ENCODE measurements at regions not wholly inside any gene's neighbourhood (a gene's known extent, or its start where the extent isn't known, plus 50 kb on each side); places are given as distances from the start of the nearest gene placed in this dataset.
"Not testable (repeated sequence)": the region's sequence is repeated elsewhere in the genome, so short reads cannot be mapped to it uniquely, and the experiment has no call there.

DNA sequence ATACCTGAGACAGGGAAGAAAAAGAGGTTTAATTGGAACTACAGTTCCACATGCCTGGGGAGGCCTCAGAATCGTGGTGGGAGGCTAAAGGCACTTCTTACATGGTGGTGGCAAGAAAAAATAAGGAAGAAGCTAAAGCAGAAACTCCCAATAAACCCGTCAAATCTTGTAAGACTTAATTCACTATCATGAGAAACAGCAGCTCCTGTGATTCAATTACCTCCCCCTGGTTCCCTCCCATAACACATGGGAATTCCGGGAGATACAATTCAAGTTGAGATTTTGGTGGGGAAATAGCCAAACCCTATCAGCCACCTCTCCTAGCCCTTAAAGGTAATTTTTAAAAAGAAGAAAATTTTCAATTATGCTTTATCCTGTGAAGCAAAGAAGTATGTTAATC, 728.8 kb downstream of the RNF144A start:
- DNase-seq (ENCODE audit: low spot score) = no peak

DNA sequence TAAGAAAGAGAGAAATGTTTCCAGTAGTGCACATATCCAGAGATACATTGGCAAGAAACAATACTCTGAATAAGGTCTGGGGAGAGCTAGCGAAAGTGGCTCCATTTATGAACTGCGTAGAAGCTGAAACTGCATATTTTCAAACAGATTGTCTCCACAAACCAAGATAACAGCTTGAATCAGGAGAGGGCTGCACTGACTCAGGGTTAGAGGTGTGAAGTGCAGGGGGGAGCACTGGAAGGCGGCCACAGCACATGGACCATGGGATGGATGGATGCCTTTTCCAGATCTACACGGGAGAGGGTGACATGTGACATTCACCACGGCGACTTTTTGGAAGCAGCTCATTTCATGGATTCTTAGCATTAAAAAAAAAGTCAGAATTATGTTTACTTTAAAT, 729.4 kb downstream of the RNF144A start:
- DNase-seq (ENCODE audit: low spot score) = no peak

DNA sequence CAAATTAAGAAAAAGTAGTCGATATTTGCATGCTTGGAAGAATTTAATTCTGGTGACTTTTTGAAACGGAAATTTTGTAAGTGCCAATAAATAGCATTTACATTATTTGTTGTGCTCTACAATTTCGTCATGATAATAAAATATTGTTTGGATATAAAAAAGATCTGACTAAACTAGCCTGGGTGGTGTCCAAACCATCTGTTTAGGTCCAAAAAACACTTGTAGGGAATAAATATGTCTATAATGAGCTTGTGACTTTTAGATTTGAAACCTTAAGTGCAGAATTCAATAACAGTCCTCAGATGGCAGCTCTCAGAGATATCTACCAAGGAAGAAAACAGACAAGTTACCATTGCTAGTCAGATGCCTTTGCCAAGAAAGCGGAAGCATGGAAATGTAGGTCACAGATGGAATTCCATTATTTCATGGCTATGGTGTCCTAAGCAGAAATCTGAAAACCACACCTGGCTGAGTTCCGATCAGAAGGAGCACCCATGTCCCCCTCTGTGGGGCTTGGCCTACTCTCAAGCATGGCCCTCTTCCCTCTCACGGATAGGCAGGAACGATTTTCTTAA, 731.1 kb downstream of the RNF144A start:
- DNase-seq (ENCODE audit: low spot score) = no peak

DNA sequence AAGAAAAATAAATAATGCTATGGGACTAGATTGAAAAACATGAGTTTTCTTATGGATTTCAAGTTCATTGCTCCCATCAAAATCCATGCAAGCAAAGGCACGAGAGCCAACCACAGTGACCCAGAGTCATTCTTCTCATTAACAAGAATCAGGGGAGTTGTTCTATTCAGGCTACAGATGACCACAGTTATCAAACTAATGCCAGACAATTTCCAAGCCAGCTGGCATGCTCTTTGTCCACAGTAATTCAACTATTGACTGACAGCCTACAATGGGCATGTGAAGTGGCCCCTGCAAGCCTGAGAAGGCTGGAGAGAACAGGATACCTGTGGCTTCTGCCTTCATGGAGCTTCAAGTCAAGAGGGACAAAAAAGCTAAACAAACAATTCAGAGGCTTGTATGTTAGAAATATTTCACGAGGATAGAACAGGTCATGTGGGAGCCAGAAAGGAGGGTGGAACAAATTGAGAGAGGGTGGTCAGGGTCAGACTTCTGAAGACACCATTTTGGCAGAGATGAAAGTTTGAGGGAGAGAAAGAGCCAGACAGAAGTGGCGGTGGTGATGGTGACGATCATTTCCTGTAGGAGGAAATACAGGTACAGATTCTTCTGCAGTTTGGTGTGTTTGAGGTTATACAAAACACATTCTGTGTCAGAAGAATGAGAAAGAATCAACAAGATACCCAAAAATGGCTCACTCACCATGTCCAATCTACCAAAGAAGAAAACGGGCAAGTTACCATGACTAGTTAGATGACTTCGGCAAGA, 732.4 kb downstream of the RNF144A start:
- no peak for DNase-seq (ENCODE audit: low spot score)

DNA sequence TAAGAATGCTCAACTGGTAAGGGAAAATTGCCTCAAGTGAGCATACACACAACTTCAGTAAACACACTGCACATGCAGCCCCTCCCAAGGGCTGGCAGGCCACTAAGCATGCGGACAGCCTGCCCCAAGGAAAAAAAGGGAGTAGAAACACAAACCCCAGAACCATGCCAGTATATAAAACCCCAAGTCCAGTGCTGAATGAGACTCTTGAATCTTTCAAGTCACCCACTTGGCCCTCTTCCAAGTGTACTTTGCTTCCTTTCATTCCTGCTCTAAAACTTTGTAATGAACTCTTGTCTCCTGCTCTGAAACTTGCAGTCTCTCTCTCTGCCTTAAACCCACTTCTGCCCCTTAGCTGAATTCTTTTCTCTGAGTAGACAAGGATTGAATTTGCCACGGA, 736.4 kb downstream of the RNF144A start:
- DNase-seq (ENCODE audit: low spot score) = no peak

DNA sequence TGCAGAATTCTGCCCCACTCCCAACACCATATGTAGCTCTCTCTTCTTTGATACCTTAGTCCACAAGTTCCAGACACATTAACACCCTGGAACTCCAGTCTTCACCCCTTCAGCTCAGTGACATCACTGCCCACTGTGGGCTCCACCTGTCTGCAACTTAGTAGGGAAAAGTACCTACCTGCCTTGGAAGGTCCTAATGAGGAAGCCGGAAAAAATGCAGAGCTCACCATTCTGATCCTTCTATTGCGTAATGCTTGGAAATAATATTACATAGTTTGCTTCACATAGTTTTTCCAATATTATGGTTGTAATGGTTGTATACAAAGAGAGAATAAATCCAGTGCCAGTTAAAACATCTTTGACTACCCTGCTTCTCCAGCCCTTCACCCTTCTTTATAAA, 738.4 kb downstream of the RNF144A start:
- DNase-seq (ENCODE audit: low spot score) = no peak

DNA sequence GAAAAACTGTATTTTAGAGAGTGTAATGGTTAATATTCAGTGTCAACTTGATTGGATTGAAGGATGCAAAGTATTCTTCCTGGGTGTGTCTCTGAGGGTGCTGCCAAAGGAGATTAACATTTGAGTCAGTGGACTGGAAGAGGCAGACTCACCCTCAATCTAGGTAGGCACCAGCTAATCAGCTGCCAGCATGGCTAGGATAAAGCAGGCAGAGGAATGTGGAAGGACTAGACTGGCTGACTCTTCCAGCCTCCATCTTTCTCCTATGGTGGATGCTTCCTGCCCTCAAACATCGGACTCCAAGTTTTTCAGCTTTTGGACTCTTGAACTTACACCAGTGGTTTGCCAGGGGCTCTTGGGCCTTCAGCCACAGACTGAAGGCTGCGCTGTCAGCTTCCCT, 740.3 kb downstream of the RNF144A start:
- DNase-seq (ENCODE audit: low spot score) = not testable (repeated sequence)

DNA sequence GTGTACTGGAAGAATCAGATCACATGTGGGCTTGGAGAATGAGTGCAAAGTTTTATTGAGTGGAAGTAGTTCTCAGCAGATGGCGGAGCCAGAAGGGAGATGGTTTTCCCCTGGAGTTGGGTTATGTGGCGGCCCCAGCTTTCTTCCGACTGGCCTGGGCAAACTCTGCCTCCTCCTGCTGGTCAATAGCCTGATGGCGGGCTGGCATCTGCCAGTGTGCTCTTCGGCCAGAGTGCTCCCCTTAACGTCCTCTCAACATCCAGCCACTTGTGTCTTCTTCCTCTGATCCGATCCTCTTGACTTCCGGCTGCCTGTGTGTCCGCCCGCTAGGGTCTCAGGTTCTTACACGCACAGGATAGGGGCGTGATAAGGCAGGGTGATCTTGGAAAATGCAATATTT, 741.3 kb downstream of the RNF144A start:
- DNase-seq (ENCODE audit: low spot score) = no peak

DNA sequence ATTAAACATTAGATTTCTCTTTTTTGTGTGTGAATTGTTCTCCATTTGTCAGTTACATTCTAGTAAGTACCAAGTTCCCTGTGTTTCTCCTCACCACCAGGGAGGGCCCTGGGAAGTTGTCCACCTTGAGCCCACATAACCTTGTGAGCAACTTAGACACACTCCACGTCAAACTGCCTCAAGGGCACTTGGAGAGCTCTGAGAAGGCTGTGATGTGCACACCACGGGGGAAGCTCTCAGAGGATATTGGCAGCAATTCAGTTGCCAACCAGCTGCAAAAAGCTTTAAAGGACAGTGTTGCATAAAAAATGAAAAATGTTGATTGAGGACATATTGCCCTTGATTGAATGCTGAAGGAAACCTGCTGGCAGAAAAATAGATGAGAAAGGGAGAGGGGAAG, 743.6 kb downstream of the RNF144A start:
- no peak for DNase-seq (ENCODE audit: low spot score)

DNA sequence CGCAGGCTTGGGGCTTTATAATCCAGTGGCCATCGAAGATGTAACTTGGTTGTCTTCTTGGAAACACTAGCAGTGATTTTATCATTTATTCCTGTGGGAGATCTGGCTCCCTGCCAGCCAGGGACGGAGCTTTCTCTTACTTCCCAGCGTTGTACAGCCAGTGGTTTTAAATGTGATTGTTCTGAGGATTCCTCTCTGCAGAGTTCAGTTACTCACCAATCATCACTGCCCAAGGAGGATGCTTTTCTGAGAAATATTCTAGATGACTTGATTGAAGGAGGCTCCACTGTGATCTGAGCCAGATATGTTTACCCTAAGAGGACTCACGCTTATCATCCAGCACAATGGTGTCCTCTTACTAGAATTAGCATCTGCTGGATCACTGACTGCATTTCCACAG, 744.3 kb downstream of the RNF144A start:
- no peak for DNase-seq (ENCODE audit: low spot score)

DNA sequence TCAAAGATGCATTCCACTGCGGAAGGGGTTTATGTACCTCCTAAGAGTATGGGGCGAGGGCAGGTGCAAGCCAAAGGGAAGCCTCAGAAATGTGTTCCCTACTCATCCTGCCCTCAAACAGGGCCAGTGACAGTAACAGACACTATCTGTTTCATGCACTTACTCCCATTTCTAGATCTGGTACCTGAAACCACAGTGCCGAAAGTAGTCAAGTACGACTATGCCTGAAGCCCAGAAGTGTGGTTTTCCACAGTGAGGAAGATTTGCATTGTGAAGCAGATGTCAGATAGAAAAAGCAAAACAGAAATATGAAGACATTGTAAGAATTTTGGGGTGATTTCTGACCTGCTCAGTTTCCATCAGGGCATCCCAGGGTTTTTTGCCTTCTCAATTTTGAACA, 748.7 kb downstream of the RNF144A start:
- no peak for DNase-seq (ENCODE audit: low spot score)

DNA sequence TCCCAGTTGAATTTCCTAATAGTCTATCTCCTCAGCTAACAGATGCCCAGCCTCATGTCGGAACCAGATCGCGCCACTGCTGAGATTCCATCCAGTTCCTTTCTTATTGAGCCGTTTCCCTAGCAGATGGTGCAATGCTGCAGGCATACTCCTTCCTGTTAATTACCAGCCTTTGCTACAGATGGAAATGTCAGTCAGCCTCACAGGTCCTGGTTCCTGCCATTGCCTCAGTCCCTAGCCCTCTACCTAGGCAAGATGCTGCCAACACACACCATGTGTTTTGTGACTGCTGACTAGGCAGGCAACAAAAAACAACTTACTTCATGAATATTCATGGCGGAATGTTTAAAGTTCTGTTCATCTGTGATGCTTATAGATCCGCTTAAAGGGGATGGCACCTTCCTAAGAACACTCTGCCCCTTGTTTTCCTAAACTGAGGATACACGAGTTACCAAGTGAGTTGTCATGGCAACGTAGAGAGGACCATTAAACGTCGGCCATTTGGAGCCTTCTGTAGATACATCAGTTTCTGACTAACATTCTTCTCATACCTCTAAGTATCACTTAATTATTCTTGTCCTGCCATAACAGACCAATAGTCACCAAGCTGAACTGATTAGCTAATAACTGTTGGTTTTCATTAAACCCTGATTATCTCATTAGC, 749.5 kb downstream of the RNF144A start:
- DNase-seq (ENCODE audit: low spot score) = no peak

DNA sequence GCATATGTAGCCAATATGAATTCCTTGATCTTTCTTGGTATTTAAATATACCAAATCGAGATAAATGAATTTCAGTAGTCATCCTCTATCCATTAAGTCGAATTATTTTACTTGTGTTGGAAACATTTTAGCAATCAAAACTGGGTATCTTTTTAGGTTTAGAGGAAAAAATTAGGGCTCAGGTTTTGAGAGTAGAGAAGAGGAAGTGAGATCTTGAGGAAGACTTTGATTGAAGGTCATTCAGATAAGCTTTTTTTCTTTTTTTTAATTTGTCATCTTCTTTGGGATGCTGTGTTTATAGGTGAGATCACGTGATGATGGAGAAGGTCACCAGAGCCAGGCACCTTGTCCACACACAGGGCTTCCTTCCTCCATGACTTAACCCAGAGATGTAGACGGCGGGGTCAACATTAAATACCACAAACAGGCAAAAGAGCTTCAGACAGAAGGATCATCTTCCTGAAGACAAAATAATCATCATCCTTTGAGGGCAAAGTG, 750.1 kb downstream of the RNF144A start:
- DNase-seq (ENCODE audit: low spot score) = no peak

DNA sequence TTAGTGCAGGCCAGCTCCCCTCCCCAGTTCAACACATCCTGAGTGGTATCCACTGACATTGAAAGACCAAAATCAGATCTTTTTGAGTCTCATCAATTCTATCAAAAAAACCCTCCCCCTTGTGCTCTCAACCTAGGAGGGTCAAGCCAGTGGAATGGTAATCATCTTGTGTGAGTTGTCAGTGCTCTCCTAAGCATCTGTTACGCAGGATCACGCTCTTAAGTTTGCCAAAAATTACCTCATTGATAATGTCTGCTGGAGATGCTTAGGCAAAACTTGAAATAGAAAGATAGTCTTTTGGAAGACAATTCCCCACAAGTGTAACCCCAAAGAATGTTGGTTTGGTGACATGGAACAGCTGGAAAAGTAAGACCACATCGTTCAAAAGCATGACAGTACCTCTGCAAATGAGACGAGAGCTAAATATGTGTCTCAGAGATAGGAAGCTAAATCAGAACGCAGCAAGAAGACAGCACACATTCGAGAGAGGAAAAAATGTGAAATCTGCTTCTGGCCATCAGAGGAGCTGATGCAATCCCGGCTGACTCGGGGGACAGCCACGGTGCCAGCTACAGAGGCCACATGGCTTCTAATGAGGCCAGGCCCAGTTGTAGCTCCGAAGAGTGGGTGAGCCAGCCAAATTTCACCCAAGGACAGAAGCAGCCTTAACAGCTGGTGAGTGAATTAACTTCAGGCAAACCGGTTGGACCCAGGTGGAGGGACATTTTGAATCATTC, 753.9 kb downstream of the RNF144A start:
- DNase-seq (ENCODE audit: low spot score) = no peak

DNA sequence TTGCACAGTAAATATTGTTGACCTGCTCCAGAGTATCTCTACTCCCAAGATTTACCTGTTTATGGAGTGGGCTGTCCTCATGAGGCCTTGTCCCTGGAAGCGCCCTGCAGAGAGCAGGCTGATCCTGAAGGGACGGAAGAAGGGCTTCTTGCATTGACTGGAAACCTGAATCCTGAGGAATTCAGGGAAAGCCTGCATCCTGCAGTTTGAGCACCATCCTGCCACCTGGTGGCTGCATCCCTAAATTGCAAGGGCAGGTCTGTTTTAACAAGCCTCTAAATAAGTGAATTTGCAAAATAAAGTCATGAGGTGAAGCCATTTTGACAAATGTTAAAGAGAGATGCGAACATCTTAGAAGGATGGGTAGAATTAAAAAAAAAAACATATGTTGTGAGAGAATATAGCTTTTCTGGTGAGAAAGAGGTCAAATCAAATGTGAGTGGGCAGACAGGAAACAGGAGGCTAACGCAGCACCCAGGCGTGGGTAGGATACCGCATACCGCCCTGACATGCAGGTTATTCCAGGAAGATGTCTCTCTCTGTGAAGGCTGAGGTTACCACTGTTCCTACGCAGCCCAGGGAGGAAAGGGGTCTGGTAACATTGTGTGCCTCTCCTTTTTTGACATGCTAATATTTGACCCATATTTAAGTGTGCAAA, 754.9 kb downstream of the RNF144A start:
- DNase-seq (ENCODE audit: low spot score) = peak; percentile 42

DNA sequence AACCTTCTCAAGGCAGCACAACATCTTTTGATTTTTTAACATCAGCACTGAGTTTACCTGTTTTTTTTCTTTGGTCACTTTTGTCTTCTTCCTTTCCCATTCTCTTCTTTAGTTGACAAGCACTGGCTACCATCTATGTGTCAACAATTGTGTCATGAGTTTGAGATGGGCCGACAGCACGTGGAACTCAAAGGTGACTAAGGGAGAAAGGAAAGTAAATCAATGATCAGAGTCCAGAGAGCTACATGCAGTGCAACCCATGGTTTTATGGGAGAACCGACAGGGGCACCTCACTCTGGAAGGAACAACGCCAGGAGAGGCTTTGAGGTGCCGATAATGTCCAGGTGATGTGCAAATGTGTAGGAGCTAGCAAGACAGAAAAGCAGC, 755.5 kb downstream of the RNF144A start:
- DNase-seq (ENCODE audit: low spot score) = no peak

DNA sequence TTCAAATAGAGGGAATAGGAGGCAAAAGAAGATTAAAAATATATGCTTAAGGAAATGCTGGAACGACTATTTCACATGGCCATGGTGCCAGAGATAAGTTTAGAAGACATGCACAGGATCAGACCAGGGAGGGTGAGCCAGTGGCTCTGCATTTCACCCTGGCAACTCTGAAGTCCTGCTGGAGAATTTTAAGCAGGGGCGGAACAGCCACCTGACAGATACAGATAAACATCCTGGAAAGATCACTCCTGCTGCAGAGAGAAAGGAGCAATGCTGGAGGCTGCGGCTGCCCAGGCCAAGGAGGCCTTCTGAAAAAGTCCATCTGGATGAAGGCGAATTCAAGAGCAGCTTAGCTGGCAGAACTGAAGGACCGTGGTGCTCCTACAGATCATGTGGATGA, 755.9 kb downstream of the RNF144A start:
- DNase-seq (ENCODE audit: low spot score) = no peak

DNA sequence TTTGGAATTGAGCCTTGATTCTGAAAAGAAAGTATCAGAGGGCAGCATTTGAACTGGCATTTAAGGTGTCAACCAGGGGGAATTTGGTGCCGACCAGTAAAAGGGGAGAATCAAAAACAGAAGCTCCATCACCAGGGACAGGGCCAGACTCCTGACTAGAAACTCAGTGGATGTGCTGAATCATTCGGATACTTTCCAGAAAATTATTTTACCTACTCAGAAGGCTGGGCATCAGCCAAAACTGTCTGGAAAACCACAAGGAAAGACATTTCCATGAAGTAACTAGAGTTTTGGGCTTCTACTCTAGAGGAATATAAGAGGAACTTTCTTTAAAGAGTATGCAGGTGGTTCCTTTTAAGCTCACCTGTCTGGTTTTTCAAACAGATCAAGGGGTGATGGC, 756.6 kb downstream of the RNF144A start:
- DNase-seq (ENCODE audit: low spot score) = no peak

DNA sequence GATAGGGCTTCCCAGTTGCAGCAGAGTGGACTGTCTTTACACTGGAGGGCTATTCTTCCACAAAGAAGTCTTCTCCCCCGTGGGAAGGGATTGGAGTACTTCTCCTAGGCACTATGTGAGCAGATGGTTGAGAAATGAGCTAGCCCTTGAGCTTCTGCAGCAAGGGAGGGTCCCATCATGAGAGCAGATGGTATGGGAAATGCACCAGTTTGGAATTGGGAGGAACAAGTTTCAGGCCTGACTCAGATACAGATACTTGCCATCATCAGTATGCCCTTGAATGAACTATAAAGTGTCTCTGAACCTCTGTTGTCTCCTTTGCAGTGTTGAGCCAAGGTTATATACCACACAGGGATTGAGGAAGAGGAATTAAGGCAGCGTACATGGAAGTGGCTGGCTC, 757.4 kb downstream of the RNF144A start:
- no peak for DNase-seq (ENCODE audit: low spot score)

DNA sequence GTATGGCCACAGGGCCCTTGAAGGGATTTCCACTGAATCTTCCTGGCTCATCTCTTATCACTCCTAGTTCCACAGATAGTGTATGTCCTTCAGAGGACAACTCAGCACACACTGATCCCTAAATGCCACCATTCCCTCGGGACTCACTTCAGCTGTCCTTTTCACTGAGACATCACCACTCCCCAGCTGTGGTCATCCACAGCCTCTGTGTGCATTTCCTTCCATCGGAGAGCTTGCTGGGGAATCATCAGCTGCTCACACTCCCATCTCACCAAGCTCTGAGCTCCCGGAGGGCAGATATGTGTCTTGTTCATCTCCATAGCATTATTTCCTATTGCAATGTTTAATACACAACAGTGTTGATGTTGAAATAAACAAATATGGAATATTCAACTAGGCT, 759.5 kb downstream of the RNF144A start:
- no peak for DNase-seq (ENCODE audit: low spot score)

DNA sequence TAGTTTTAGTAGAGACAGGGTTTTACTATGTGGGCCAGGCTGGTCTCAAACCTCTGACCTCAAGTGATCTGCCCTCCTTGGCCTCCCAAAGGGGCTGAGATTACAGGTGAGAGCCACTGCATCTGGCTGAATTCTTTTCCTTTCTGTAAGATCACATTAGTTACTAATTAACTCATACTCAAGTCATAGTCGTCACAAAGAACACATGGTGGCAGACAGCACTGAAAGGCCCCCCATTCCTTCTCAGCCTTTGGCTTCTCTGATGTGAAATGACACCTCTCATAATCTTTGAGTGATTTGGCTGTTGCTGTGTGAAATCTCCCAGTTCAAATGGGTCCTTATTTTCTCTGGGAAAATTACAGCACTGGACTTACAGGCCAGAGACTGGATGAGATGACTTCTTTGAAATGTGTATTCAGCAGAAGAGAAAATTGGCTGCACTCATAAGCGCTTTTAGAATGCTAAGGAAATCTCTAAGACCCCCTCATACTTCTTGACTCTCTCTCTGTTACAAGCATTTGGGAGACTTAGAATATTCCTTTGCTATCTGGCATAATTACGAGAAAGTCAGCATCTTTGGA, 764.8 kb downstream of the RNF144A start:
- DNase-seq (ENCODE audit: low spot score) = no peak

DNA sequence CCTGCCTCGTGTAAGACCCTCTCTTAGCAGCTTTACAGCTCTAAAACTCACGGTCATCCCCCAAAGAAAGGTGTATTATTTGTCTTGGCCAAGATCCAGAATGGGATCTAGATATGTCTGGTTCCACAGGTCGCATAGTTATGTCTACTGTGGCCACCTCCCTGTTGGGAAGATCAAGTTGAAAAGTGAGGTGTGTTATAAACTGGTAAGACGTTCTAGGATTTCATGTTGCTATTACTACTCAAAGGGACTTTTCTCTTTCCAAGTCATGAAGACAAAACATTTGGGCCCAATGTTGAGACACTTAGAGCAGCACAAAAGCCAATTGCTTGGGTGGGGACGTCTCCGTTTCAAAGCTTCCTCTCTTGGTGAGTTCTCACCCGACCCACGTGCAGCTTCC, 766.0 kb downstream of the RNF144A start:
- DNase-seq (ENCODE audit: low spot score) = no peak

Measured in COLO829 (cell line).